ENCODE measurements at regions not wholly inside any gene's neighbourhood (a gene's known extent, or its start where the extent isn't known, plus 50 kb on each side); places are given as distances from the start of the nearest gene placed in this dataset.

GRCh38 chr3:55333923-55334322, 153.2 kb downstream of the WNT5A start:
- H3K9me3 ChIP-seq: no peaks in the 10 kb centered on the region
- H3K4me1 ChIP-seq: no peaks in the 10 kb centered on the region
- no peaks in the 10 kb centered on the region for H3K27me3 ChIP-seq
- H3K27ac ChIP-seq: no peak overlapping the region
- no peak overlapping the region for H3K4me3 ChIP-seq
- TF ChIP-seq, protein P1, sequence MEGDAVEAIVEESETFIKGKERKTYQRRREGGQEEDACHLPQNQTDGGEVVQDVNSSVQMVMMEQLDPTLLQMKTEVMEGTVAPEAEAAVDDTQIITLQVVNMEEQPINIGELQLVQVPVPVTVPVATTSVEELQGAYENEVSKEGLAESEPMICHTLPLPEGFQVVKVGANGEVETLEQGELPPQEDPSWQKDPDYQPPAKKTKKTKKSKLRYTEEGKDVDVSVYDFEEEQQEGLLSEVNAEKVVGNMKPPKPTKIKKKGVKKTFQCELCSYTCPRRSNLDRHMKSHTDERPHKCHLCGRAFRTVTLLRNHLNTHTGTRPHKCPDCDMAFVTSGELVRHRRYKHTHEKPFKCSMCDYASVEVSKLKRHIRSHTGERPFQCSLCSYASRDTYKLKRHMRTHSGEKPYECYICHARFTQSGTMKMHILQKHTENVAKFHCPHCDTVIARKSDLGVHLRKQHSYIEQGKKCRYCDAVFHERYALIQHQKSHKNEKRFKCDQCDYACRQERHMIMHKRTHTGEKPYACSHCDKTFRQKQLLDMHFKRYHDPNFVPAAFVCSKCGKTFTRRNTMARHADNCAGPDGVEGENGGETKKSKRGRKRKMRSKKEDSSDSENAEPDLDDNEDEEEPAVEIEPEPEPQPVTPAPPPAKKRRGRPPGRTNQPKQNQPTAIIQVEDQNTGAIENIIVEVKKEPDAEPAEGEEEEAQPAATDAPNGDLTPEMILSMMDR (IDR thresholded peaks at IDR 0.05): no peak
- TF ChIP-seq EP300 (IDR thresholded peaks at IDR 0.05) (no peak), POLR2A (IDR thresholded peaks at IDR 0.05) (no peak), POLR2AphosphoS5 (IDR thresholded peaks at IDR 0.05) (no peak)
- no peaks in the 10 kb centered on the region for H3K36me3 ChIP-seq
- ATAC-seq: no peak

- TF ChIP-seq, protein P1 (IDR thresholded peaks at IDR 0.05): no peak
- TF ChIP-seq EP300 (IDR thresholded peaks at IDR 0.05) (no peak), POLR2AphosphoS5 (IDR thresholded peaks at IDR 0.05) (no peak), POLR2A (IDR thresholded peaks at IDR 0.05) (no peak)
- H3K4me3 ChIP-seq: no peak overlapping the region
- H3K36me3 ChIP-seq: no peaks in the 10 kb centered on the region
- no peaks in the 10 kb centered on the region for H3K9me3 ChIP-seq
- no peak for ATAC-seq
- no peaks in the 10 kb centered on the region for H3K27me3 ChIP-seq
- 80 to 85% methylated on average over 3 to 4 of the region's 4 CpGs for WGBS, 2 donors (ENCODE audit: low coverage in 1 of 2)
- no peak overlapping the region for H3K27ac ChIP-seq
- no peaks in the 10 kb centered on the region for H3K4me1 ChIP-seq
These were observed 154.1 kb downstream of the WNT5A start for GRCh38 chr3:55333046-55333445.

GRCh38 chr3:55332176-55332575, 154.9 kb downstream of the WNT5A start:
- 83 to 94% methylated on average over 8 of the region's 8 CpGs for WGBS, 2 donors (ENCODE audit: low coverage in 1 of 2)
- H3K27me3 ChIP-seq: no peaks in the 10 kb centered on the region
- no peaks in the 10 kb centered on the region for H3K9me3 ChIP-seq
- H3K27ac ChIP-seq: no peak overlapping the region
- TF ChIP-seq, protein P1 (IDR thresholded peaks at IDR 0.05): no peak
- TF ChIP-seq EP300 (IDR thresholded peaks at IDR 0.05) (no peak), POLR2A (IDR thresholded peaks at IDR 0.05) (no peak), POLR2AphosphoS5 (IDR thresholded peaks at IDR 0.05) (no peak)
- ATAC-seq: no peak
- no peak overlapping the region for H3K4me3 ChIP-seq
- H3K36me3 ChIP-seq: no peaks in the 10 kb centered on the region
- H3K4me1 ChIP-seq: peaks cover 0 to 6% (median 0%) of the 10 kb centered on the region in 3 donors

DNA sequence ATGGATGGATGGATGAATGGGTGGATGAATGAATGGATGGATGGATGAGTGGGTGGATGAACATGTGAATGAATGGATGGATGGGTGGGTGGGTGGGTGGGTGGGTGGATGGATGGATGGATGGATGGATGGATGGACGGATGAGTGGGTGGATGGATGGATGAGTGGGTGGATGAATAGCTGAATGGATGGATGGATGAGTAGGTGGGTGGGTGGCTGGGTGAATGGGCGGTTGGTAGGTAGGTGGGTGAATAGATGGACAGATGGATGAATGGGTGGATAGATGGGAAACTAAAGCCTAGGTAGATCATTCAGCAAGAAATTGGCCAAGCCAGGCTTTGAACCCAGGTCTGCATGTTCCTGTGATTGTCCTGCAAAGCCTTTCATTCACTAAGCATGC, 155.6 kb downstream of the WNT5A start:
- Histone ChIP-seq H3K36me3 (no peaks in the 10 kb centered on the region), H3K9me3 (no peaks in the 10 kb centered on the region), H3K4me3 (no peak overlapping the region), H3K4me1 (peaks cover 0 to 11% (median 0%) of the 10 kb centered on the region in 3 donors), H3K27me3 (no peaks in the 10 kb centered on the region), H3K27ac (no peak overlapping the region)
- ATAC-seq: no peak
- TF ChIP-seq, protein P1 (IDR thresholded peaks at IDR 0.05): no peak
- TF ChIP-seq POLR2A (IDR thresholded peaks at IDR 0.05) (no peak), POLR2AphosphoS5 (IDR thresholded peaks at IDR 0.05) (no peak), EP300 (IDR thresholded peaks at IDR 0.05) (no peak)
- WGBS, 2 donors (ENCODE audit: low coverage in 1 of 2): 76 to 100% methylated on average over 2 of the region's 2 CpGs

DNA sequence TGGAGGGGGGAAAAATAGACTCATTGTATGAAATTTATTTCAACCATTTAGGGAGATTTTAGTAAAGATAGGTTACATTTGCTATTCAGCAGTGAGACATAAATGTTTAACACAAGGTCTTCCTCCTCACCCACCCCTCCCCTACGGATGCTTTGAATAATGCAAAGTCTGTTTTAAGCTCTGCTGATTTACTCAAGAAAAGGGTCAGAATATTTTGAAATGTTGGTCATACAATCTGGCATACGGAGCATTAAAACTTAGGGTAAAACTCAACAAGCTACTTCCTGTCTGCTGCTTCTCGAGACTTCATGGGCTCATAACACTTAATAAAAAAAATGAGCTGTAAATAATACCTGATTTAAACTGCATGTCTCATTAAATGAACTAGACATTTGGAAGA, 156.3 kb downstream of the WNT5A start:
- Histone ChIP-seq H3K27ac (no peak overlapping the region), H3K4me1 (peaks cover 0 to 11% (median 0%) of the 10 kb centered on the region in 3 donors), H3K27me3 (no peaks in the 10 kb centered on the region), H3K4me3 (no peak overlapping the region), H3K9me3 (no peaks in the 10 kb centered on the region), H3K36me3 (no peaks in the 10 kb centered on the region)
- 28 to 29% methylated on average over 3 of the region's 3 CpGs for WGBS, 2 donors (ENCODE audit: low coverage in 1 of 2)
- no peak for ATAC-seq
- TF ChIP-seq, protein P1 (IDR thresholded peaks at IDR 0.05): no peak
- TF ChIP-seq POLR2A (IDR thresholded peaks at IDR 0.05): no peak
- no peak for TF ChIP-seq EP300 (IDR thresholded peaks at IDR 0.05)
- TF ChIP-seq POLR2AphosphoS5 (IDR thresholded peaks at IDR 0.05): no peak
